Lung microvascular endothelial cell (primary cell): ENCODE measurements at regions not wholly inside any gene's neighbourhood (a gene's known extent, or its start where the extent isn't known, plus 50 kb on each side); places are given as distances from the start of the nearest gene placed in this dataset.

ENCODE experiments used
- DNase-seq, 2 donors: peaks; one replicate each; pipeline versions ENCODE4 v3.0.0 to v3.0.0-alpha.2; 2010; ENCODE audit warnings: low read depth in 2 of 2

DNA sequence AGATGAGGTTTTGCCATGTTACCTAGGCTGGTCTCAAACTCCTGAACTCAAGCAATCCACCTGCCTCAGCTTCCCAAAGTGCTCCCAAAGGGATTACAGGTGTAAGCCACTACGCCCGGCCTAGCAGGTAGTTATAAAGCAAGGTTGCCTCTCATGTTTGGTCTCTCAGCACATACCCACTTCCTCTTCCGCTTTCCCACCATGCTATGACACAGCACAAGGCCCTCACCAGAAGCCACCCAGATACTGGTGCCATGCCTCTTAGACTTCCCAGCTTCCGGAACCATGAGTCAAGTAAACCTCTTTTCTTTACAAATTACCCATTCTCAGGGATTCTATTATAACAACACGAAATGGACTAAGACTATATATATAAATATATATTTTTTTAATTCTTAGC, 143.6 kb downstream of the COPRS start:
- DNase-seq, result no peak

DNA sequence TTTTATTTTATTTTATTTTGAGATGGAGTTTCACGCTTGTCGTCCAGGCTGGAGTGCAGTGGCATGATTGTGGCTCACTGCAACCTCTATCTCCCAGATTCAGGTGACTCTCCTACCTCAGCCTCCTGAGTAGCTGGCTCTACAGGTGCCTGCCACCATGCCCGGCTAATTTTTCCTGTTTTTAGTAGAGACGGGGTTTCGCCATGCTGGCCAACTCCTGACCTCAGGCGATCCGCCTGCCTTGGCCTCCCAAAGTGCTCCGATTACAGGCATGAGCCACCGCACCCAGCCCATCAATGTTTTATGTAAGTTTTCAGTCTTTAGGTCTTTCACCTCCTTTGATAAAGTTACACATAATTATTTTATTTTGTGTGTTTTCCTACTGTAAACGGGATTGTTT, 154.6 kb downstream of the COPRS start:
- no peak for DNase-seq

DNA sequence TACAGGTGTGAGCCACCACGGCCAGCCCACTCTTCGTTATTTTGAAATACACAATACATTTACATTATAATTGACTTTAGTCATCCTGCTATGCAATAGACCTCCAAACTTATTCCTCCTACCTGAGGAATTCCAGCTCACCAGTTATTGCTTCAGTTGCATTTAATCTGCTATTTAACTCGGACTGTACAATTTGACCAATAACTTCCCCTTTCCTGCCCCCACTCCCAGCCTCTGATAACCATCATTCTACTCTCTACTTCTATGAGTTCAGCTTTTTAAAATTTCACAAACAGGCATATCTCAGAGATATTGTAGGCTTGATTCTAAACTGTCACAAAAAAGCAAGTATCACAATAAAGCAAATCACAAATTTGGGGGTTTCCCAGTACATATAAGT, 157.0 kb downstream of the COPRS start:
- no peak for DNase-seq

DNA sequence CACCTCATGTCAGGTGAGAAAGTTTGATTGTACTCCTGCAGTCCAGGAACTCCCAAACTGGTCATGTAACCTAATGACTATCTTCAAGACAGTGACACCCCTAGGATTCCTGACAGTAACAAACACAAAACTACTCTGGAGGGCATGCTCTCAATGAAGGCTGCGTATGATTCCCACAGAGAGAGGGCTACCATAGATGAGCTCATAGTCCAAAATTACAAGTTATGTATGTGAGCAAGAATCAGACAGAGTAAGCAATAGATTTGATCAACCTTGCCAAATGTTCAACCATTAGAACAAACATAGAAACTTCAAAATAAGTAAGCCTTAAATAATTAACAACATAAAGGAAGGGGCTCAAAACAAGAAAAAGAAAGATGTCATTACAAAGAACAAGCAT, 158.1 kb downstream of the COPRS start:
- no peak for DNase-seq

DNA sequence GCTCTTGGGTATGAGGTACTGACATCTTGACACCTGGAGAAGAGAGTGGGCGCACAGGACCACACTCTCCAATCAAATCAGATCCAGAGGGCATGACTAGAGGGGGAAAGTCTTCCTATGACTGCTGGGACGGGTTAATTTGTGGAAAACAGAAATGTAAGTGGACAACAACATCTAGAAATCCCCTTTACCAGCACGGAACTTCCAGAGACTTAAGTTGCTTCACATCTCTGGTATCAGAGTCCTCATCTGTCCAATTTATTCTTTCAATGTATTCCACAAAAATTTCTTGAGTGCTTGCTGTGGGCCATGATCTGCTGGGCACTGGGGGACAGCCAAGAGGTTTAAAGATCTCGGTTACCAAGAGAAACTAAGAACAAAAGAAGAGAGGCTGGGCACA, 159.2 kb downstream of the COPRS start:
- no peak for DNase-seq

DNA sequence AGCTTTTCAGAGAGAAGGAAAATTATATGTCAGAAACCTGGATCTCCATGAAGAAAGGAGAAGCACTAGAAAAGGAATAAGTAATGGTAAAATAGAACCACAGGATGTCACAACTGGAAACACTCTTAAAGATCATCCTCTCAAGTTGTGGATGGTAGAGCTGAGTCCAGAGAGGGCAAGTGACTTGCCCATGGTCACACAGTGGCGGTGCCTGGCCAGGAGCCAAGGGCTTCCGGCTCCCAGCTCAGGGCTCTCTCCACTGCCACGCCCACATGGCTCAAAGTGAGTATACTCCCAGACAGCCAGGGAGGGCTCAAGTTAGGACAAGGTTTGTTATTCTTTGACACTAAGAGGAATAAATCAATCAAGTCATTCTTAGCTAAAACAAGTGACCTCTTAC, 159.8 kb downstream of the COPRS start:
- DNase-seq, result peak in 1 of 2 donors; percentile 23

DNA sequence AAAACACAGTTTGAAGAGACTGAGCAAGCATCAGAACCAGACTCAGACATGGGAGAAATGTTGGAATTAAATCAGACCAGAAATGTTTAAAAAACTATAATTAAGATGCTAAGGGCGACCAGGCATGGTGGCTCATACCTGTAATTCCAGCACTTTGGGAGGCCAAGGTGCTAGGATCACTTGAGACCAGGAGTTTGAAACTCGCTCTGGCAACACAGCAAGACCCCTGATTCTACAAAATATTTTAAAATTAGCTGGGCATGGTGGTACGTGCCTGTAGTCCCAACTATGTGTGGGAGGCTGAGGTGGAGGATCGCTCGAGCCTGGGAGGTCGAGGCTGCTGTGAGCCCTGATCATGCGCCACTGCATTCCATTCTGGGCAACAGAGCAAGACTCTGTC, 160.3 kb downstream of the COPRS start:
- no peak for DNase-seq

DNA sequence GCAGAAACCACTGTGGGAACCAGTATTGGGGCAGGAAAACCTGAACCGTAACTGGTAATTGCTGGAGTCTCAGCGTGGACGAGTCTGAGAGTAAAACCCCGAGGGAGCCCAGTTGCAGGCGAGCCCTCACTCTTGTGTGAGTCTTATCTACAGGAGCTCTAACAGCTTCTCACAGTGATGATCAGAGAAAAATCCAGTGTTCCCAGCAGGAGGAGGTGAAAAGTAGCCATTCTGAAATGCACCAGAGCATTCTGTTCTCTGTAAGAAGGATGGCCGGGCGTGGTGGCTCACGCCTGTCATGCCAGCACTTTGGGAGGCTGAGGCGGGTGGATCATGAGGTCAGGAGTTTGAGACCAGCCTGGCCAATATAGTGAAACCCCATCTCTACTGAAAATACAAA, 161.2 kb downstream of the COPRS start:
- no peak for DNase-seq

DNA sequence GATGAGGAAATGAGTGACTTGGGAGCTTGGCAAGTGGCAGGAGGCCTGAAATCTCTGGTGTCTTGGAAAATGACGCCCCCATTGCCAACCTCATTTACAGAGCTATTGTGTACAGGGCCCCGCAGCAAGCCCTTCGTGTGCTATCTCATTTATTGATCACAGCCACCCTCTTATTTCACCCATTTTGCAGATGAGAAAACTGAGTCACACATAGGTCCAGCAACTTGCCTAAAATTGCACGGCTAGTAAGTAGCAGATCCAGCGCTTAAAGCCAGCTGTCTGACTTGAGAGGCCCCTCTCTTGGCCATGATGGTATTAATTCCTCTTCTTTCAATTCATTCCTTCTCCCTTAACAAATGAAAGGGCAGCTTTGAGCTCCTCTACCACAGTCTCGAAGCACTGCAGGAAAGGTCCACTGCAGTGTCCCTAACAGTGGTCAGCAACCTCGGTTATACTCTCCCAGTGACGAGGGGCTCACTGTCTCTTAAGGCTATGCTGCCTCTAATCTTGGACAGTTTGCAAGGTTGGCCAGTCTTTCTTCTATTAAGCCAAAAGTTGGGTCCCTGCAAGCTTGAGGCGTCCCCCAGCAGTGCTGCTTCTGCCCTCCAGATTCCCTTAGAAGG, 162.2 kb downstream of the COPRS start:
- DNase-seq, result no peak

DNA sequence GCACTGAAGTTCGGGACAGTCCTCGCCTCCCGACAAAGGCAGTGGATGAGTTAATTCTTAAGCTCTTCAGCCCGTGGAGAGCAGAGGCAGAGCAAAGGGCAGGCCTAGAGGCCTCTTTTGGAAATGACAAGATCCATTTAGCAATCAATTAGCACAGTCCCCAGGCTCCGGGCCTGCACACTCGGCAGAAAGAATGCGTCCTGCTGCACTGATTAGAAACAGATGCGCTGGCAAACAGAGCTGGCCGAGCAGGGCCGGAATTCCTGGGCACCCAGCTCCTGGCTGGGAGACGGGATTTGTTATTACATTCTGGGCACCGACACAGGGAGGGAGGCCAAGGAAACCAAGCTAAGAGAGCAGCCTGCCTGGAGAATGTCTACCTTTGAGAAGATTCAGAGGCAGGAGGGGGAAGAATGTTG, 162.9 kb downstream of the COPRS start:
- DNase-seq, result no peak

DNA sequence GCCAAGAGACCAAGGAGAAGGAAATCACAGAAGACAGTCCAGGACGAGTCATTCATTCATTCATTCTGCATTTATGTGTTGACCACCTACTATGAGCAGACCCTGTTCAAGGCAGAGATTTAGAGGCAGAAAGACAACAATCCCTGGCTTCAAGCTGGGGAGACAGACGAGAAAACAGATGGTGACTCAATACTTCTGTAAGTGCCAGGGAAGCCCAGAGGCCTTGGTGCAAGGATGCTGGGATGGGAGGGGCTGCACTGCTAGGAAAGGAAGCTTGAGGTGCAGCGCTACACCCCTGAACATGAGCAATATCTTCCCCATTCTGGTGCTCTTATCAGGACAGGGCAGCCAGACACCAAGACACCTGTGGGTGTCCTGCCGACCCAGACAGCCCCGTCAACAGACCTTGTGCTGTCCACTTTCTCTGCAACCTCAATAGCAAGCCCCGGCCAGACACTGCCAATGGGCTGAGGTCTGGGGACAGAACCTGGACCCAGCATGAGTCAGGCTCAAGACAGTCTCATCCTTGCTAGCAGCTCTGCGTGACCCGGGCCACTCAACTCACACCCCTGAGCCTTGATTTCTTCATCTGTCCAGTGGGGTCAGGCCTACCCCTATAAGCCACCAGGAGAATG, 163.5 kb downstream of the COPRS start:
- no peak for DNase-seq

DNA sequence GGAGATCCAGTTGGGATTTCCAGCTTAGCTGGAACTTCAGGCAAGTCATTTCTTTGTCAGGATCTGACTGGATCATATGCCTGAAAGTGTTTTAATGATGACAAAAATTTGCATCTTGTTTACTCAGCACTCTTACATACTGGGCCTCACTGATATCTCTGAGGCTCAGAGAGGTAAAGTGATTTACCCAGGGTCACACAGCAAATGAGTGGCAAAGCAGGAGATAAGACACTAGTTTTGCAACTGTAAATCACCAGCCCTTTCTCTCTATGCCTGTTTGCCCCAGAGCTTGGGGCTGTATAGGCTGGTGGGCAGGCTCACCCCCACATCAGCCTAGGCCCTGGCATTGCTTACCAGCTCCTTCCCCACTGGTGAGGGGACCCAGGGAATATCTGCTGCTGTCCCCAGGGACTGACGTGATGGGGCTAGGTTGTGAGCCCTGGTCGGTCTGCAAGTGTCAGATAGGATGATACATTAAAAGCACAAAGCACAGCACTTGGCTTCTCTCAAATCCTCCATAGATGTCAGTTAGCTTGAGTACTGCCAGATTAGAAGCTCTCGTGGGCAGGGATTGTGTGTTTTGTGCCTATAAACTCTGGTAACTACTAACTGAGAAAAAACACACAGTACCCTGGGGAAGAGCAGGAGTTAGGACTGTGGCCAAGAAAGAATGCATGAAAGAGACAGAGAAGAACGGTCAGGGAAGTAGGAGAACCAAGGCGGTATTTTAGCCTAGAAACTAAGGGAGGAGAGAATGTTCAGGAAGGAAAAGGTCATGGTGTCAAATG, 165.4 kb downstream of the COPRS start:
- DNase-seq, result no peak

DNA sequence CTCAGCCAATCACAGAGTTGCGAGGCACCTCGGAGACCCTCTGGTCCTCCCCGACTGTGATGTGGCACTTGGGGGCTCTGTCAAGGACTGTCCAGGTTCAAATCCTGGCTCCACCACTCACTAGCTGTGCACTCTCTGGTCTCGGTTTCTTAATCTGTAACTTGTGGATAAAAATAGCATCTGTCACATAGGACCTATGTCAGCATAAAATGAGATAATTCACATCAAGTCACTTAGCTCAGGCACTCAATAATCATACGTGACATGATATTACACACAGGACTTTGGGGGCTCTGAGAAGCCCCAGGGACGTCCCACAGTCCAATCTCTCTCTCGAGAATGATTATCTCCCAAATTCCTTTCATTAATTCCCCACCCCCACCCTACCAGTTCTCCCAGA, 166.4 kb downstream of the COPRS start:
- DNase-seq, result no peak

DNA sequence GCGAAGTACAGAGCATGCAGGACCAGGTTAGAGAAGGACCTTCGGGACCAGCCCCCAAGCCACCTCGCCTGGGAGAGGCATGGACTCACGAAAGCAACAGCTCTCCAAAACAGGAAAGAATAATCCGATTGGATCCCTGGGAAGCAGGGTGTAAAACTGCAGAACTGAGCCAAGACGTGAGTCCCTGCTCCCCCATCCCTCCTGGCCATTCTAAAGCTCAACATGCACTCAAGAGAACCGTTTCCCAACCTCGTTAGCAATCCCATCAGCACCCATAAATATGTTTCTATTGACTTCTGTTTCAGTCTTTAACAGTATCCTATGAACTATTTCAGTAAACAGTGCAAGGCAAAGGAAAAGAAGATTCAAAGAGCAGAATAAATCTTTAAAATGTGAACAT, 167.0 kb downstream of the COPRS start:
- DNase-seq, result no peak

DNA sequence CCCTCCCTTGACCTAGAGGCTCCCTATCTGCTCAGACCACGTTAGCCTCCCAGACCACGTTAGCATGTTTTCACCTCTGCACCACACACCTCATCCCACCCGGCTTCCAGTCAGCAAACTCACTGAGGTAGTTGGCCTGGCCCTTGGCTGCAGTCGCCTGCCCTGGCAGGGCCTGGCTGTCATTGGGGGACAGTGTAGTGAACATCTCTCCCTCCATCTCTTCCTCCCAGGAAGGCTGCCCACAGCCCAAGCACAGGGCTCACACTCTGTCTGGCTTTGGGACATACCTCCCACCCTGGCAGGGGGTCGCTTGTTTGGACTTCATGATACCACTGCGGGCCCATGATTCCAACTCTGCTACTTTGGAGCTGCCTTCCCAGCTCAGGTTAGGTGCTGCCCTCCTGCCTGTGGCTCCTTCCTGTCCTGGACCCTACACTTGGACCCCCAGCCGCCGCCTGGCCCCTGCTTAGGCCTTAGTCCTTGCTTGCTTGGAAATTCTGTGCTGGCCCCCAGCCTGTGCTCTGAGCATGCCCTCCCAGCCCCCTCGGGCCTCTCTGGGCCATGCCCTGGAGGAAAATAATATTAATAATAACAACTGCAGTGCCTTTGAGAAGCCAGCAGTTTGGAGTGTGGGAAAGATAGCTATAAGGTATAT, 167.7 kb downstream of the COPRS start:
- DNase-seq, result no peak

DNA sequence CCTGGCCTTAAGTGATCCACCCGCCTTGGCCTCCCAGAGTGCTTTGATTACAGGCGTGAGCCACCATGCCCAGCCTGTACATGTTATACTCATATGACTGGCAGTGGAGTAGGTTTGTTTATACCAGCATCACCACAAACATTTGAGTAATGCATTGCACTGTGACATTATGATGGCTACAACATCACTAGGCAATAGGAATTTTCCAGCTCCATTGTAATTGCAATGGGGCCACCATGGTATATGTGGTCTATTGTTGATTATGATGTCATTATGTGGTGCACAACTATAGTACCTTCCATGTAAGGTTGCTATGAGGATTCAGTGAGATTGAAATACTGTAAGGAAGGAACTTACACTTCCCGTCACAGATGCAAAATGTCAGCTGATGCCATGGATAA, 168.9 kb downstream of the COPRS start:
- DNase-seq, result no peak

DNA sequence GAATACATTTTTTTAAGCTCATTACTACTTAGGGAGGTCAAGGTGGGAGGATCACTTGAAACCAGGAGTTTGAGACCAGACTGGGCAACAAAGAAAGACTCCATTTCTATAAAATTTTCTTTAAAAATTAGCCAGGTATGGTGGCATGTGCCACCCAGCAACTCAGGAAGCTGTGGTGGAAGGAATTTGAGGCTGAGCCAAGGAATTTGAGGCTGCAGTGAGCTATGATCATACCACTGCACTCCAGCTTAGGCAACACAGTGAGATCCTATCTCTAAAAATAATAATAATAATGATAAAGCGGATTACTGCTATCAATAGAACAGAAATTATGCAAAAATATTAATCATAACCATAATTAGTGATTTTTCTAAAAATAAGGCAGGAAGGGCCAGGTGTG, 170.3 kb downstream of the COPRS start:
- no peak for DNase-seq

DNA sequence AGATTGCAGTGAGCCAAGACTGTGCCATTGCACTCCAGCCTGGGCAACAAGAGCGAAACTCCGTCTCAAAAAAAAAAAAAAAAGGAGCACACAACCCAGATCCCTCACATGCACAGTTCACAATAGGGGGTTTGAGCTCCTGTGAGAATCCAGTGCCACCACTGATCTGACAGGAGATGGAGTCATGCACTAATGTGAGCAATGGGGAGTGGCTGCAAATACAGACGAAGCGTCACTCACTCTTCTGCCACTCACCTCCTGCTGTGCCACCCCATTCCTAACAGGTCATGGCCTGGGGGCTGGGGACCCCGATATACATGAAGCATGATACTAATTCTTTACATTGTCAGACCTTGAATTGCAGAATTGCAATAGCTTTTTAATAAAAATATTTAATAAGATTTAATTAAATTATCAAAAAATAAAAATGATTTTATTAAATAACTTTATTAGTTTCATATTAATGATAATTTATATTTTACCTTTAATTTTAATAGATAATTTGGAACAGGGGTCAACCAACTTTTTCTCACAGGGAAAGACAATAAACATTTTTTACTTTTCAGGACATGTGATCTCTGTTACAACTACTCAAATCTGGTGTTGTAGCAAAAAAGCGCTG, 171.4 kb downstream of the COPRS start:
- DNase-seq, result no peak

DNA sequence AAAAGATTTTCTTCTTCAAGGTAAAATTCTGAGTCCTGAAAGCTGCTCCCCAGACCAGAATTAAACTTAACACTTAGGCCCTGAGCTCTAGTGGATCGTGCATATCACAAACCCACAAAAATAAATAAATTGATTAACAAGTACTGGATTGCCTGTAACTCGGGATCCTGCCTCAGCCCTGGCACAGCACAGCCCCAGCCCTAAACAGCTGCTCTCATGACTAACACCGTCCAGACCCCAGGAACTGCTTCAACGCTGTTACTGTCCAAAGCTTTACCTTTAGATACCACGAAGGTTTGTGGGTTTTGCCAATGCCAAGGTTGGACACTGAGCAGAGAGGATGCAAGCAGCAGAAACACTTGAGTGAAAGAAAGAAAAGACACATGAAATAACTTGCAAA, 172.5 kb downstream of the COPRS start:
- no peak for DNase-seq

DNA sequence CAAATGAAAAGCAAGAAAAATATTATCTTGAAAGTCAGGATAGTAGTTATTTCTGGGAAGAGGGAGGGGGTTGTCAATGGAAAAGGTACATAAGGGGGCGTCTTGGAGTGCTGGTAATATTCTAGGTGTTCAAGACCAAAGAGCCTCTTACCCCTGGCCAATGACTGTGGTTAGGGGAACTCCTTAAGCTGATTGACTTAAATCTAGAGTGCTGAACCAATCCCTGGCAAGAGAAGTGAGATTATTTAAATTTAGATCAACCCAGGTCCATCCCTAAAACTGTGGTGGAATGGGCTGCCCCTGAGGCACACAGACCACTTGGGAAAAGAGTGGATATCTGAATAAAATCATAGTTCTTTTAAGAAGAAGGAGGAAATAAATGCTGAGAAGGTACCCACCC, 174.1 kb downstream of the COPRS start:
- no peak for DNase-seq

DNA sequence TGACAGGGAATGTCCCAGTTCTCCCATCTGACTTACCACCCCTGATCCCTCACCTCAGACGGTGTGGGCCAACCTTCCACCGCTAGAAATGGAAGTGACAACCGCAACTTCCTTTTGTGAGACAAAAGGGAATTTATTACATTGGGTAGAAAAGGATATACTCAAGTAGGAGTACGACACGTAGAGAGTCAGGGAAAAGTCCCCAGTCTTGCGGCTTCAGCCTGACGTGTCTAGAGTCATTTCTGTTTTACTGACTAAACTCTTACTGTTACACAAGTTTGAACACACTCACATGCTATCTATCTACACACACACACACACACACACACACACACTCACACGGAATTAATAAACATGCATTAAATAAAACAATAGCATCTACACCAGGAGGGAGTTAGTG, 178.9 kb downstream of the COPRS start:
- no peak for DNase-seq

DNA sequence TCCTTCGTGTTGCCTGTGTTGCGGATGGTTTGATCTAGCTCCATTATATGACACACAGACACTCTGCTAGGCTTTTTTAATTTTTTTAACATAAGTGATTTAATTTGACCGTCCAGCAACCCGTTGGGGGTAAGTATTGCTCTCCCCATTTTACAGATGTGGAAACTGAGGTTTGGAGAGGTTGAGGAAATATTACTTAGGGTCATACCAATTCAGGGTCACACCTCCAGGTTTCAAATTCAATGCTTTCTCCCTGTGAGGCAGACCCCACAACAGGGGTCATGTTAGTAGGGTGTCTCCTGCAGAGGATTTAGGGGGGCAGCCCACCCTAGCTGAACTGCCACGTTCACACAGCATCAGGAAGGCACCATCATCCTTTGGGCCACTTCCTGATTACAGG, 179.4 kb downstream of the COPRS start:
- DNase-seq, result no peak
